ENCODE measurements at regions not wholly inside any gene's neighbourhood (a gene's known extent, or its start where the extent isn't known, plus 50 kb on each side); places are given as distances from the start of the nearest gene placed in this dataset.

DNA sequence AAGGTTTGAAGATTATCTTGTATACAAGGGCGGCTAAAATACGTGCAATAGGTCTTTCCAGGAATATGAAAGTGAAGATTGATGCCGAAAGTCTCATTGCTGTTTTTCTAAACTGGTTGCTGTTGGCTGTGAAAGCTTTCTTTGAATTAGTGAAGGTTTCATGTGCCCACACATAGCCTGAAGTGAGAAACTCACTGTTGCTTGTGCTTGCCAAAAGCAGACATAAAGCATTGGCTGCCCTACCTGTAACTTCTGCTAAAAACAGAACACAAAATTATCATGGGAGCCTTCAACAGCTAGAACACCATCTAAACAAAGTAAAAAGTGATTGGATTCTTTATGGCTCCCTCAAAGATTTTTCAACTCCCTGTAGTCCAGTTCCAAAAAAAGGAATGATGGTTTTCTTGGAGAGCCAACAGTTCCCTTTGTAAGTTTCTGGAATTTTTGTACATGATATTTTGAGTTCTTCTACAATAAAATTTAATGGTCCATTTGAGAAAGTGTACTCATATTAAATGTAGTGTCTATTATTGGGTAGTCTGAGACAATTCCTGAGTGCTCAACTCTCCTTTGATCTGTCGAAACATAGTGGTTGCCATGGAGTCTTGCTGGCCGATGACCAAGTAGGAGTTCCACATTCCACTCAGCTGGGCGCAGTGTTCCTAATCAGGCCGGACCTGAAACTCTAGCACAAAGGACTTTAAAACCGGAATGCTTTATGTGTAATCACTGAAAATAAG, 68.5 kb downstream of the PLEKHG1 start (continued):
- TF ChIP-seq TEAD4 (IDR thresholded peaks at IDR 0.05; ENCODE audit: low read length) (peak; percentile 44; the same call in 1 of the 2 replicates), TEAD4 (CRISPR knock-in tag; IDR thresholded peaks at IDR 0.05; ENCODE audit: borderline replicate concordance) (no peak), BRCA1 (IDR thresholded peaks at IDR 0.05) (0 out of 2 replicates have a peak, but pooled peaks have one; percentile 32), BRCA1 (CRISPR knock-in tag; IDR thresholded peaks at IDR 0.05) (no peak), ARHGAP35 (IDR thresholded peaks at IDR 0.05; ENCODE audit: partially characterized antibody) (no peak), ZNF551 (CRISPR knock-in tag; IDR thresholded peaks at IDR 0.05) (no peak), NFIC (IDR thresholded peaks at IDR 0.05) (peak; percentile 76), GATA2 (CRISPR knock-in tag; IDR thresholded peaks at IDR 0.05) (no peak), SMAD3 (CRISPR knock-in tag; conservative IDR thresholded peaks at IDR 0.05) (no peak), MYC (IDR thresholded peaks at IDR 0.05; ENCODE audit: low read depth, low read length) (no peak), MYC (CRISPR knock-in tag; IDR thresholded peaks at IDR 0.05; ENCODE audit: borderline replicate concordance, low read depth) (no peak), ZNF224 (CRISPR knock-in tag; IDR thresholded peaks at IDR 0.05) (no peak), ZEB2 (IDR thresholded peaks at IDR 0.05) (no peak), CHCHD3 (CRISPR knock-in tag; IDR thresholded peaks at IDR 0.05) (no peak), ZNF644 (tag; IDR thresholded peaks at IDR 0.05; ENCODE audit: low read depth) (no peak), XRCC4 (IDR thresholded peaks at IDR 0.05; ENCODE audit: extremely low read depth, insufficient read depth, insufficient read length) (no peak)
- TF ChIP-seq, protein P1, sequence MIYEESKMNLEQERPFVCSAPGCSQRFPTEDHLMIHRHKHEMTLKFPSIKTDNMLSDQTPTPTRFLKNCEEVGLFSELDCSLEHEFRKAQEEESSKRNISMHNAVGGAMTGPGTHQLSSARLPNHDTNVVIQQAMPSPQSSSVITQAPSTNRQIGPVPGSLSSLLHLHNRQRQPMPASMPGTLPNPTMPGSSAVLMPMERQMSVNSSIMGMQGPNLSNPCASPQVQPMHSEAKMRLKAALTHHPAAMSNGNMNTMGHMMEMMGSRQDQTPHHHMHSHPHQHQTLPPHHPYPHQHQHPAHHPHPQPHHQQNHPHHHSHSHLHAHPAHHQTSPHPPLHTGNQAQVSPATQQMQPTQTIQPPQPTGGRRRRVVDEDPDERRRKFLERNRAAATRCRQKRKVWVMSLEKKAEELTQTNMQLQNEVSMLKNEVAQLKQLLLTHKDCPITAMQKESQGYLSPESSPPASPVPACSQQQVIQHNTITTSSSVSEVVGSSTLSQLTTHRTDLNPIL (CRISPR knock-in tag; IDR thresholded peaks at IDR 0.05), result no peak
- TF ChIP-seq, protein P2, sequence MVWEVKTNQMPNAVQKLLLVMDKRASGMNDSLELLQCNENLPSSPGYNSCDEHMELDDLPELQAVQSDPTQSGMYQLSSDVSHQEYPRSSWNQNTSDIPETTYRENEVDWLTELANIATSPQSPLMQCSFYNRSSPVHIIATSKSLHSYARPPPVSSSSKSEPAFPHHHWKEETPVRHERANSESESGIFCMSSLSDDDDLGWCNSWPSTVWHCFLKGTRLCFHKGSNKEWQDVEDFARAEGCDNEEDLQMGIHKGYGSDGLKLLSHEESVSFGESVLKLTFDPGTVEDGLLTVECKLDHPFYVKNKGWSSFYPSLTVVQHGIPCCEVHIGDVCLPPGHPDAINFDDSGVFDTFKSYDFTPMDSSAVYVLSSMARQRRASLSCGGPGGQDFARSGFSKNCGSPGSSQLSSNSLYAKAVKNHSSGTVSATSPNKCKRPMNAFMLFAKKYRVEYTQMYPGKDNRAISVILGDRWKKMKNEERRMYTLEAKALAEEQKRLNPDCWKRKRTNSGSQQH (CRISPR knock-in tag; IDR thresholded peaks at IDR 0.05), result no peak
